B cell (primary cell): ENCODE measurements at regions not wholly inside any gene's neighbourhood (a gene's known extent, or its start where the extent isn't known, plus 50 kb on each side); places are given as distances from the start of the nearest gene placed in this dataset.

Source experiments
- ATAC-seq: fragments of 200-7000 bp; cut with Tn5 transposase; one replicate; pipeline ENCODE4 v1.10.0; 2021; ENCODE audit warnings: low read depth, mild to moderate bottlenecking, moderate number of reproducible peaks, moderate library complexity
- CTCF ChIA-PET: fragments of 350-600 bp; sonication (Branson Sonifier 250); formaldehyde crosslinking; loops from one replicate; lab custom pipeline; 2021; ENCODE audit warnings: antibody characterized with exemption, inconsistent platforms; lab: Charles Lee
- POLR2A ChIA-PET: fragments of 350-600 bp; sonication (Branson Sonifier 250); formaldehyde crosslinking; loops from one replicate; lab custom pipeline; 2021; ENCODE audit warnings: antibody characterized with exemption; lab: Charles Lee
- DNase-seq: peaks from one replicate; pipeline ENCODE4 v3.0.0; 2013
- H2AFZ ChIP-seq: 2 replicates; pipeline ENCODE4 v1.6.1; 2012; ENCODE audit warnings: mild to moderate bottlenecking, low read depth, low read length; ENCODE audit not compliant: insufficient read depth, poor library complexity, severe bottlenecking
- H3K27ac ChIP-seq, 2 donors: 1 replicate in 1 of 2; 2 replicates in 1 of 2; pipeline ENCODE4 v1.5.1; 2012 to 2013; ENCODE audit warnings: low read length in 2 of 2, mild to moderate bottlenecking in 2 of 2, moderate library complexity in 1 of 2
- H3K27me3 ChIP-seq, 4 experiments: fragments of 200-600 bp in 1 of 4; sonication (generic) in 1 of 4; replicated peaks in 1 of 4; 1 replicate in 2 of 4; 2 replicates in 2 of 4; pipeline versions ENCODE4 v1.6.1 to v1.7.0; 2013 to 2016; ENCODE audit warnings: low read length in 3 of 4, mild to moderate bottlenecking in 2 of 4, mixed read lengths in 1 of 4, moderate library complexity in 1 of 4; ENCODE audit not compliant: insufficient read depth in 4 of 4, control insufficient read depth in 3 of 4; ENCODE audit errors: control extremely low read depth in 1 of 4
- H3K36me3 ChIP-seq, 2 experiments: replicated peaks in 1 of 2; 1 replicate in 1 of 2; 2 replicates in 1 of 2; pipeline versions ENCODE4 v1.6.1 to v1.7.1; 2013; ENCODE audit warnings: low read length in 1 of 2; ENCODE audit not compliant: insufficient read depth in 2 of 2, control insufficient read depth in 1 of 2; ENCODE audit errors: control extremely low read depth in 1 of 2, extremely low read depth in 1 of 2
- H3K4me1 ChIP-seq, 2 donors: fragments of 200-600 bp in 1 of 2; sonication (generic) in 1 of 2; 1 replicate in 1 of 2; 2 replicates in 1 of 2; pipeline versions ENCODE4 v1.5.1 to v1.6.1; 2013 to 2017; ENCODE audit warnings: low read length in 2 of 2; ENCODE audit not compliant: control insufficient read depth in 2 of 2, insufficient read depth in 2 of 2
- H3K4me2 ChIP-seq: replicated peaks from 2 replicates; pipeline ENCODE3; 2012; ENCODE audit warnings: mild to moderate bottlenecking, low read depth, low read length; ENCODE audit not compliant: poor library complexity, severe bottlenecking
- H3K4me3 ChIP-seq, 5 experiments: fragments of 200-600 bp in 1 of 5; sonication (generic) in 1 of 5; 1 replicate in 3 of 5; 2 replicates in 2 of 5; pipeline versions ENCODE4 v1.5.1 to v1.7.0; 2011 to 2016; ENCODE audit warnings: low read length in 4 of 5, mild to moderate bottlenecking in 4 of 5, low read depth in 2 of 5, control low read depth in 1 of 5, moderate library complexity in 1 of 5; ENCODE audit not compliant: insufficient read depth in 1 of 5; ENCODE audit errors: control extremely low read depth in 1 of 5, extremely low read depth in 1 of 5
- H3K79me2 ChIP-seq: fragments of 200-600 bp; sonication (generic); one replicate; pipeline ENCODE4 v1.6.0; 2016; ENCODE audit warnings: low read length; ENCODE audit not compliant: control insufficient read depth, insufficient read depth
- H3K9ac ChIP-seq: fragments of 200-600 bp; sonication (generic); 2 replicates; pipeline ENCODE4 v1.6.1; 2017; ENCODE audit warnings: mild to moderate bottlenecking, low read length, moderate library complexity
- H3K9me3 ChIP-seq, 3 donors: one replicate each; pipeline versions ENCODE4 v1.6.1 to v1.7.1; 2013; ENCODE audit warnings: low read length in 2 of 3; ENCODE audit not compliant: control insufficient read depth in 2 of 3, insufficient read depth in 1 of 3; ENCODE audit errors: control extremely low read depth in 1 of 3
- H4K20me1 ChIP-seq: 2 replicates; pipeline ENCODE4 v1.6.0; 2012; ENCODE audit warnings: mild to moderate bottlenecking, low read length; ENCODE audit not compliant: insufficient read depth, control insufficient read depth, poor library complexity, severe bottlenecking
- H3K27ac Mint-ChIP-seq: one replicate; pipeline ENCODE4 v1.8.0; 2021; ENCODE audit warnings: mixed read lengths
- H3K27me3 Mint-ChIP-seq: one replicate; pipeline ENCODE4 v1.8.0; 2021; ENCODE audit warnings: mixed read lengths
- H3K4me1 Mint-ChIP-seq: one replicate; pipeline ENCODE4 v1.8.0; 2021; ENCODE audit warnings: mixed read lengths
- H3K4me3 Mint-ChIP-seq: one replicate; pipeline ENCODE4 v1.8.0; 2021; ENCODE audit warnings: mixed read lengths
- H3K9me3 Mint-ChIP-seq: one replicate; pipeline ENCODE4 v1.8.0; 2022; ENCODE audit warnings: mixed read lengths; ENCODE audit not compliant: insufficient read depth
- EZH2 ChIP-seq: IDR thresholded peaks from 2 replicates; pipeline ENCODE4 v1.6.1; 2012; ENCODE audit warnings: borderline replicate concordance, low read depth, mild to moderate bottlenecking, moderate library complexity, low read length; ENCODE audit not compliant: insufficient read depth, poor library complexity, severe bottlenecking
- WGBS: methylation state at CpG from one replicate; pipeline ENCODE4 v1.1.5; 2013; ENCODE audit warnings: missing lambda C conversion rate; ENCODE audit not compliant: insufficient coverage; 5-methylcytosine and 5-hydroxymethylcytosine counted together
- intact Hi-C: fragments of 100-400 bp; cut with micrococcal nuclease; formaldehyde crosslinking; loops from one replicate; pipeline ENCODE4 v1.10.0; 2022
- TF ChIP-seq, protein P1 (sequence below): fragments of 200-600 bp; IDR thresholded peaks from one replicate; pipeline ENCODE4 v1.8.0; 2022; ENCODE audit warnings: antibody characterized with exemption, mild to moderate bottlenecking

DNA sequence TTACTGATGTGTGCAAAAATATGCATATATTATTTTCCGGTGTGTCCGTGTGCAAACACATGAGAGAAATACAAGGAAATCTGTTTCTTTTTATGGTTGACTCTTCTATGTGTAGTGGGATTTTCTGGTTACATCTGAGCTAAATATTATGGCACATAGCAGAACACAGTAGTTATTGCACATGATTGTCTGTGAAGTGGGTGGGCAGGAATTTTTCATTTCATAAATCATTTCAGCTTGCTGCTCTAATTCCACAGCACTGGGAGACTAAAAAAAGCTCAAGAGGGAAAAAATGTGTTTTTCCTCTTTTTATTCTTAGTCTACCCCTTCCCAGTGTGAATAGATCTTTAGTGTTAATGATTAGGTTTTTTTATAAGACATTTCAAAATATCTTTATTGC, 197.9 kb downstream of the MBL2 start:
- Histone ChIP-seq H3K9me3 (peaks cover 0 to 3% (median 0%) of the 10 kb centered on the region in 3 donors), H3K27me3 (no peaks in the 10 kb centered on the region), H3K4me3 (no peak overlapping the region), H3K27ac (no peak overlapping the region), H3K36me3 (no peaks in the 10 kb centered on the region), H2AFZ (no peak overlapping the region), H4K20me1 (no peaks in the 10 kb centered on the region), H3K9ac (no peak overlapping the region), H3K79me2 (no peaks in the 10 kb centered on the region), H3K4me1 (no peaks in the 10 kb centered on the region), H3K4me2 (no peak overlapping the region)
- ChIA-PET POLR2A (no interaction called here), CTCF (no interaction called here)
- intact Hi-C loops, result no loop called here
- Mint-ChIP-seq H3K27me3 (no peaks in the 10 kb centered on the region), H3K9me3 (no peaks in the 10 kb centered on the region), H3K4me3 (no peak overlapping the region), H3K4me1 (no peaks in the 10 kb centered on the region), H3K27ac (no peak overlapping the region)
- DNase-seq (no peak), ATAC-seq (no peak)
- no peak for TF ChIP-seq EZH2
- TF ChIP-seq, protein P1, sequence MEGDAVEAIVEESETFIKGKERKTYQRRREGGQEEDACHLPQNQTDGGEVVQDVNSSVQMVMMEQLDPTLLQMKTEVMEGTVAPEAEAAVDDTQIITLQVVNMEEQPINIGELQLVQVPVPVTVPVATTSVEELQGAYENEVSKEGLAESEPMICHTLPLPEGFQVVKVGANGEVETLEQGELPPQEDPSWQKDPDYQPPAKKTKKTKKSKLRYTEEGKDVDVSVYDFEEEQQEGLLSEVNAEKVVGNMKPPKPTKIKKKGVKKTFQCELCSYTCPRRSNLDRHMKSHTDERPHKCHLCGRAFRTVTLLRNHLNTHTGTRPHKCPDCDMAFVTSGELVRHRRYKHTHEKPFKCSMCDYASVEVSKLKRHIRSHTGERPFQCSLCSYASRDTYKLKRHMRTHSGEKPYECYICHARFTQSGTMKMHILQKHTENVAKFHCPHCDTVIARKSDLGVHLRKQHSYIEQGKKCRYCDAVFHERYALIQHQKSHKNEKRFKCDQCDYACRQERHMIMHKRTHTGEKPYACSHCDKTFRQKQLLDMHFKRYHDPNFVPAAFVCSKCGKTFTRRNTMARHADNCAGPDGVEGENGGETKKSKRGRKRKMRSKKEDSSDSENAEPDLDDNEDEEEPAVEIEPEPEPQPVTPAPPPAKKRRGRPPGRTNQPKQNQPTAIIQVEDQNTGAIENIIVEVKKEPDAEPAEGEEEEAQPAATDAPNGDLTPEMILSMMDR, result no peak
- WGBS, result 89% methylated on average over 2 of the region's 2 CpGs

DNA sequence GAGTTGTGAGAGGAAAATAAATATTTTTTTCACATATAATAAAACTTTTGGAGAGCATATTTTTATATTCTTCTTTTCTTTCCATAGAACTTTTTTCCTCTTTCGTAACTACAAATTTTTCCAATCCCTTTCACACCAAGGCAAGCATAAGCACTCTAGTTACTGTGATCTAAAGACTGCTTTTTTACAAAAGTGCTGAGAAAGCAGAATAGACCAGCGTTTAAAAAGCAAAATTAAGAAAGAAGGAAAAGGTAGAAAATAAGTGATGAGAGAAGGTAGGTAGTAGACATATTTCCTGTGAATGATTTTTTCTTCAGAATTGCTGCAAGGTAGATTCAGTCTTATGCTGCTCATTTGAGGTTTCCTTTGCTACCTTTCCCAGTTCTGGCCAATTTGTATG, 195.5 kb downstream of the MBL2 start:
- peaks cover 0 to 9% (median 0%) of the 10 kb centered on the region in 3 donors for H3K9me3 ChIP-seq
- Mint-ChIP-seq H3K4me1 (no peaks in the 10 kb centered on the region), H3K9me3 (no peaks in the 10 kb centered on the region), H3K27me3 (no peaks in the 10 kb centered on the region), H3K27ac (no peak overlapping the region), H3K4me3 (no peak overlapping the region)
- WGBS, result 100% methylated on average over 1 of the region's 2 CpGs
- H3K9ac ChIP-seq, result no peak overlapping the region
- intact Hi-C loops, result no loop called here
- no peaks in the 10 kb centered on the region for H3K27me3 ChIP-seq
- H3K79me2 ChIP-seq, result no peaks in the 10 kb centered on the region
- no peaks in the 10 kb centered on the region for H4K20me1 ChIP-seq
- DNase-seq, result no peak
- H3K27ac ChIP-seq, result no peak overlapping the region
- no peaks in the 10 kb centered on the region for H3K36me3 ChIP-seq
- no peaks in the 10 kb centered on the region for H3K4me1 ChIP-seq
- ATAC-seq, result no peak
- POLR2A ChIA-PET, result no interaction called here
- H3K4me3 ChIP-seq, result no peak overlapping the region
- no peak overlapping the region for H3K4me2 ChIP-seq
- no peak overlapping the region for H2AFZ ChIP-seq
- TF ChIP-seq, protein P1, result no peak
- no peak for TF ChIP-seq EZH2
- CTCF ChIA-PET, result no interaction called here
